Activated T-helper 2 cell treated with anti-CD3 and anti-CD28 coated beads, Interferon-gamma antibody, Interleukin-2, Interleukin-4, amounts not matched to agents 10 μg/mL and 5 μg/mL and 100 μg/mL, durations not matched to agents 14 hours and 24 hours and 36 hours (primary cell): ENCODE measurements at regions not wholly inside any gene's neighbourhood (a gene's known extent, or its start where the extent isn't known, plus 50 kb on each side); places are given as distances from the start of the nearest gene placed in this dataset.
"Not testable (repeated sequence)": the region's sequence is repeated elsewhere in the genome, so short reads cannot be mapped to it uniquely, and the experiment has no call there.

Source experiments
- DNase-seq: peaks from one replicate; pipeline ENCODE4 v3.0.0; 2021; ENCODE audit warnings: low spot score
- H3K27ac Mint-ChIP-seq: one replicate; pipeline ENCODE4 v1.8.0; 2021; ENCODE audit warnings: mixed read lengths
- H3K27me3 Mint-ChIP-seq: one replicate; pipeline ENCODE4 v1.8.0; 2021; ENCODE audit warnings: low read depth, mixed read lengths
- H3K36me3 Mint-ChIP-seq: one replicate; pipeline ENCODE4 v1.8.0; 2021; ENCODE audit warnings: low read depth, mixed read lengths
- H3K4me1 Mint-ChIP-seq: one replicate; pipeline ENCODE4 v1.8.0; 2021; ENCODE audit warnings: low read depth, mixed read lengths
- H3K4me3 Mint-ChIP-seq: one replicate; pipeline ENCODE4 v1.8.0; 2021; ENCODE audit warnings: low read depth, mild to moderate bottlenecking, moderate library complexity, mixed read lengths
- H3K9me3 Mint-ChIP-seq: one replicate; pipeline ENCODE4 v1.8.0; 2021; ENCODE audit warnings: mixed read lengths
- intact Hi-C: fragments of 100-400 bp; cut with micrococcal nuclease; formaldehyde crosslinking; loops from one replicate; pipeline ENCODE4 v1.15.1; 2023

GRCh38 chr9:41784006-41784405 is 345.2 kb downstream of the CNTNAP3B start:
- H3K36me3 Mint-ChIP-seq, DNase-seq, H3K4me3 Mint-ChIP-seq, H3K9me3 Mint-ChIP-seq, H3K27ac Mint-ChIP-seq, H3K4me1 Mint-ChIP-seq, H3K27me3 Mint-ChIP-seq, intact Hi-C loops: not testable (repeated sequence)

GRCh38 chr9:41783070-41783810 is 346.0 kb downstream of the CNTNAP3B start:
- intact Hi-C loops, H3K36me3 Mint-ChIP-seq, H3K27ac Mint-ChIP-seq, H3K4me1 Mint-ChIP-seq, H3K9me3 Mint-ChIP-seq, H3K27me3 Mint-ChIP-seq, DNase-seq, H3K4me3 Mint-ChIP-seq: not testable (repeated sequence)

- H3K36me3 Mint-ChIP-seq, DNase-seq, H3K27me3 Mint-ChIP-seq, intact Hi-C loops, H3K4me3 Mint-ChIP-seq, H3K9me3 Mint-ChIP-seq, H3K27ac Mint-ChIP-seq, H3K4me1 Mint-ChIP-seq: not testable (repeated sequence)
Measured at GRCh38 chr9:41781899-41782298, 347.3 kb downstream of the CNTNAP3B start.

- not testable (repeated sequence) for H3K36me3 Mint-ChIP-seq
Measured at GRCh38 chr9:41779897-41780406, 349.3 kb downstream of the CNTNAP3B start.

GRCh38 chr9:41779192-41779591 is 350.0 kb downstream of the CNTNAP3B start:
- intact Hi-C loops, H3K9me3 Mint-ChIP-seq, H3K27ac Mint-ChIP-seq, H3K36me3 Mint-ChIP-seq, H3K27me3 Mint-ChIP-seq, DNase-seq, H3K4me3 Mint-ChIP-seq, H3K4me1 Mint-ChIP-seq: not testable (repeated sequence)

More at GRCh38 chr9:41779897-41780406, 349.3 kb downstream of the CNTNAP3B start:
- intact Hi-C loops, DNase-seq, H3K4me1 Mint-ChIP-seq, H3K9me3 Mint-ChIP-seq, H3K27ac Mint-ChIP-seq, H3K27me3 Mint-ChIP-seq, H3K4me3 Mint-ChIP-seq: not testable (repeated sequence)

GRCh38 chr9:41778535-41779071 is 350.6 kb downstream of the CNTNAP3B start:
- intact Hi-C loops, H3K4me1 Mint-ChIP-seq, H3K9me3 Mint-ChIP-seq, H3K27ac Mint-ChIP-seq, H3K4me3 Mint-ChIP-seq, H3K27me3 Mint-ChIP-seq, DNase-seq, H3K36me3 Mint-ChIP-seq: not testable (repeated sequence)

- H3K9me3 Mint-ChIP-seq, H3K4me1 Mint-ChIP-seq, H3K36me3 Mint-ChIP-seq, H3K27ac Mint-ChIP-seq, intact Hi-C loops, H3K27me3 Mint-ChIP-seq, DNase-seq, H3K4me3 Mint-ChIP-seq: not testable (repeated sequence)
Measured at GRCh38 chr9:41777536-41777935, 351.7 kb downstream of the CNTNAP3B start.

GRCh38 chr9:41772541-41772940 is 356.7 kb downstream of the CNTNAP3B start:
- H3K27ac Mint-ChIP-seq, intact Hi-C loops, H3K4me1 Mint-ChIP-seq, H3K36me3 Mint-ChIP-seq, H3K4me3 Mint-ChIP-seq, DNase-seq, H3K9me3 Mint-ChIP-seq, H3K27me3 Mint-ChIP-seq: not testable (repeated sequence)

GRCh38 chr9:41771693-41772092 is 357.5 kb downstream of the CNTNAP3B start:
- H3K4me3 Mint-ChIP-seq, H3K27ac Mint-ChIP-seq, DNase-seq, H3K36me3 Mint-ChIP-seq, H3K9me3 Mint-ChIP-seq, intact Hi-C loops, H3K4me1 Mint-ChIP-seq, H3K27me3 Mint-ChIP-seq: not testable (repeated sequence)

- H3K4me3 Mint-ChIP-seq, H3K9me3 Mint-ChIP-seq, H3K4me1 Mint-ChIP-seq, DNase-seq, intact Hi-C loops, H3K36me3 Mint-ChIP-seq, H3K27me3 Mint-ChIP-seq, H3K27ac Mint-ChIP-seq: not testable (repeated sequence)
Measured at GRCh38 chr9:41754822-41755221, 374.4 kb downstream of the CNTNAP3B start.

- H3K4me1 Mint-ChIP-seq, H3K36me3 Mint-ChIP-seq, intact Hi-C loops, H3K27ac Mint-ChIP-seq, H3K27me3 Mint-ChIP-seq, H3K4me3 Mint-ChIP-seq, DNase-seq, H3K9me3 Mint-ChIP-seq: not testable (repeated sequence)
Measured at GRCh38 chr9:41754403-41754802, 374.8 kb downstream of the CNTNAP3B start.

- H3K4me1 Mint-ChIP-seq, H3K27ac Mint-ChIP-seq, H3K27me3 Mint-ChIP-seq, DNase-seq, H3K9me3 Mint-ChIP-seq, H3K4me3 Mint-ChIP-seq, H3K36me3 Mint-ChIP-seq, intact Hi-C loops: not testable (repeated sequence)
Measured at GRCh38 chr9:41741897-41742296, 387.3 kb downstream of the CNTNAP3B start.

- DNase-seq, H3K36me3 Mint-ChIP-seq, H3K9me3 Mint-ChIP-seq, H3K27ac Mint-ChIP-seq, intact Hi-C loops, H3K4me1 Mint-ChIP-seq, H3K27me3 Mint-ChIP-seq, H3K4me3 Mint-ChIP-seq: not testable (repeated sequence)
Measured at GRCh38 chr9:41741173-41741572, 388.1 kb downstream of the CNTNAP3B start.
